HCEC 1CT (cell line): ENCODE measurements at regions not wholly inside any gene's neighbourhood (a gene's known extent, or its start where the extent isn't known, plus 50 kb on each side); places are given as distances from the start of the nearest gene placed in this dataset.
"Not testable (repeated sequence)": the region's sequence is repeated elsewhere in the genome, so short reads cannot be mapped to it uniquely, and the experiment has no call there.

ENCODE experiments used
- DNase-seq: peaks from one replicate; pipeline ENCODE4 v3.0.0-alpha.2; 2017

- no peak for DNase-seq
Observed at GRCh38 chr2:133887676-133888040, 319.4 kb upstream of the NCKAP5 start.

- DNase-seq: no peak
Observed at GRCh38 chr2:133888107-133888506, 319.8 kb upstream of the NCKAP5 start.

- no peak for DNase-seq
Observed at GRCh38 chr2:133888621-133889219, 320.5 kb upstream of the NCKAP5 start.

- DNase-seq: no peak
Observed at GRCh38 chr2:133892352-133892913, 324.2 kb upstream of the NCKAP5 start.

- no peak for DNase-seq
Observed at GRCh38 chr2:133894429-133894828, 326.2 kb upstream of the NCKAP5 start.

GRCh38 chr2:133897838-133898237 is 329.6 kb upstream of the NCKAP5 start:
- not testable (repeated sequence) for DNase-seq

- DNase-seq: no peak
Observed at GRCh38 chr2:133900909-133901308, 332.6 kb upstream of the NCKAP5 start.

- no peak for DNase-seq
Observed at GRCh38 chr2:133906396-133906795, 338.1 kb upstream of the NCKAP5 start.

- no peak for DNase-seq
Observed at GRCh38 chr2:133906926-133907325, 338.7 kb upstream of the NCKAP5 start.

GRCh38 chr2:133908171-133908570 is 339.9 kb upstream of the NCKAP5 start:
- no peak for DNase-seq

- DNase-seq: no peak
Observed at GRCh38 chr2:133918141-133918540, 335.7 kb upstream of the MGAT5 start.

GRCh38 chr2:133919285-133919684 is 334.6 kb upstream of the MGAT5 start:
- no peak for DNase-seq

GRCh38 chr2:133927894-133928293 is 326.0 kb upstream of the MGAT5 start:
- no peak for DNase-seq

GRCh38 chr2:133936096-133936495 is 317.8 kb upstream of the MGAT5 start:
- no peak for DNase-seq

- no peak for DNase-seq
Observed at GRCh38 chr2:133936601-133937000, 317.3 kb upstream of the MGAT5 start.

- no peak for DNase-seq
Observed at GRCh38 chr2:133937669-133938068, 316.2 kb upstream of the MGAT5 start.

GRCh38 chr2:133940134-133940533 is 313.7 kb upstream of the MGAT5 start:
- DNase-seq: no peak

GRCh38 chr2:133941666-133942065 is 312.2 kb upstream of the MGAT5 start:
- no peak for DNase-seq

GRCh38 chr2:133942398-133942797 is 311.5 kb upstream of the MGAT5 start:
- no peak for DNase-seq

- DNase-seq: no peak
Observed at GRCh38 chr2:133943108-133943507, 310.8 kb upstream of the MGAT5 start.

- DNase-seq: no peak
Observed at GRCh38 chr2:133945089-133945488, 308.8 kb upstream of the MGAT5 start.

GRCh38 chr2:133947057-133947456 is 306.8 kb upstream of the MGAT5 start:
- no peak for DNase-seq

GRCh38 chr2:133948610-133949290 is 305.1 kb upstream of the MGAT5 start:
- no peak for DNase-seq

GRCh38 chr2:133949595-133949994 is 304.3 kb upstream of the MGAT5 start:
- no peak for DNase-seq

- DNase-seq: no peak
Observed at GRCh38 chr2:133951209-133951608, 302.7 kb upstream of the MGAT5 start.
